ENCODE measurements at regions not wholly inside any gene's neighbourhood (a gene's known extent, or its start where the extent isn't known, plus 50 kb on each side); places are given as distances from the start of the nearest gene placed in this dataset.

DNA sequence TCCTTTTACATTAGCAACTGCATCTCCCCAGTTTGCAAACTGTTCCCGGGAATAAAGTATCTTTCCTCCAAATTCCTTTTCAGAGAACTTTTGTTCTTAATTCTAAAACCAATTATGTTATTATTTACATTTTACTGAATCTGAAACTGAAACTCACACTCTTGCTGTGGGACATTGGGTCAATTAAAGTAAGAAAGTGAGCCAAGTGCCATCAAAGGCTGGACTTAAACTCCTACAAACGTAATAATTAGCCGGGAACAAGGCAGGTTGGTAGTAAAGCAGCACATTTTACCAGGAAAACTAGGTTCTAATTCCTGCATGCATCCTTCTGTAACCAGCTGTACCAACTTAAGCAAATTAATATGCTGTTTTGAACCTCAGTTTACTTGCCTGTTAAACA, 328.2 kb upstream of the ZNF462 start:
- DNase-seq (ENCODE audit: extremely low read depth, low read depth): no peak
- TF ChIP-seq, protein P1, sequence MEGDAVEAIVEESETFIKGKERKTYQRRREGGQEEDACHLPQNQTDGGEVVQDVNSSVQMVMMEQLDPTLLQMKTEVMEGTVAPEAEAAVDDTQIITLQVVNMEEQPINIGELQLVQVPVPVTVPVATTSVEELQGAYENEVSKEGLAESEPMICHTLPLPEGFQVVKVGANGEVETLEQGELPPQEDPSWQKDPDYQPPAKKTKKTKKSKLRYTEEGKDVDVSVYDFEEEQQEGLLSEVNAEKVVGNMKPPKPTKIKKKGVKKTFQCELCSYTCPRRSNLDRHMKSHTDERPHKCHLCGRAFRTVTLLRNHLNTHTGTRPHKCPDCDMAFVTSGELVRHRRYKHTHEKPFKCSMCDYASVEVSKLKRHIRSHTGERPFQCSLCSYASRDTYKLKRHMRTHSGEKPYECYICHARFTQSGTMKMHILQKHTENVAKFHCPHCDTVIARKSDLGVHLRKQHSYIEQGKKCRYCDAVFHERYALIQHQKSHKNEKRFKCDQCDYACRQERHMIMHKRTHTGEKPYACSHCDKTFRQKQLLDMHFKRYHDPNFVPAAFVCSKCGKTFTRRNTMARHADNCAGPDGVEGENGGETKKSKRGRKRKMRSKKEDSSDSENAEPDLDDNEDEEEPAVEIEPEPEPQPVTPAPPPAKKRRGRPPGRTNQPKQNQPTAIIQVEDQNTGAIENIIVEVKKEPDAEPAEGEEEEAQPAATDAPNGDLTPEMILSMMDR (IDR thresholded peaks at IDR 0.05; ENCODE audit: low read depth, low read length): no peak

DNA sequence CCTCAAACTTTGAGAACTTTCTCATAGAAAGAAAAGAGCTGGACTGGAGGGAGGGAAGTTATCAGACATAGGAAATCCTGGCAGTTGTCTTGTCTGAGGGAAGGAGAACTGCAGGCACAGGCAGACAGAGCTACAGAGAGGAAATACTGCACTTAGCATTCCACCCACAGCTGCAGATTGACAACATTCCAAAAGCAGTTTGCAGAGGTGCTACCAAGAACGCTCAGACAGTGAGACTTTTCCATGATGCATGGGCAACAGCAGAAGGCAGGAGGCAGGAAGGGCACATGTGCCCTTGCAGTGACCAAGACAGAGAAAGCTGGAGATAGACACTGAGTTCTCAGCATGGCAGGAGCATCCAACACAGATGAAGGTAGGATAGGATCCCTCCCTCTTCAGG, 327.5 kb upstream of the ZNF462 start:
- no peak for DNase-seq (ENCODE audit: extremely low read depth, low read depth)
- TF ChIP-seq, protein P1 (IDR thresholded peaks at IDR 0.05; ENCODE audit: low read depth, low read length): no peak

DNA sequence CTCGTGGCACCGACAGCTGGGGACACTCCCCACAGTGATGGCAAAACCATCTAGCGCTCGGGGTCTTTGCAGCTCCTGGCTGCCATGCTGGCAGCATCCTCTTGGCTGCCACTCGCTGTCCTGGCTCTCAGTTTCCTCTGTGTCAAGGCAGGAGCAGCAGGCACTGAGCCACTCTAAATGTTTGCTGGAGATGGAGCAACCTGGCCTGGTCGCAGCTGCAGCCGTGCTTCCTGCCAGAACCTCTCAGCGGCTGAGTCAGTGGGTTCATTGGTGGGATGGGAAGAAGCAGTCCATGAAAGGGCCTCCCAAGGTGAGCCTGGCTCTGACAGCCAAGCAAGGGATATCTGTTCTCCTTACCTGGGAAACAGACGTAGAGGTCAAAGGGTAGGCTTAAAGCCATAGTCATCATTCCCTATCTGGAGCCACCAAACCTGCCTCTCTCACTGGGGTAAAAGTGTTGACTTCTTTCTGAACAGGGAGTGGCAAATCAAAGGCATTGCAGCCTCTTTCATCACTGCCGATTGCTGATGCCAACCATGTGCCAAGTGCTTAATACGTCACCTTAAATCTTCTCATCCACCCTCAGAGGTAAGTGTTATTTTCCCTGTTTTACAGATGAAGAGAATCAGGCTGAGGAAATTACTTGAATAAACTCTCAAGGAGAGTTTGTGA, 304.8 kb upstream of the ZNF462 start:
- DNase-seq (ENCODE audit: extremely low read depth, low read depth): no peak
- TF ChIP-seq, protein P1 (IDR thresholded peaks at IDR 0.05; ENCODE audit: low read depth, low read length): no peak

DNA sequence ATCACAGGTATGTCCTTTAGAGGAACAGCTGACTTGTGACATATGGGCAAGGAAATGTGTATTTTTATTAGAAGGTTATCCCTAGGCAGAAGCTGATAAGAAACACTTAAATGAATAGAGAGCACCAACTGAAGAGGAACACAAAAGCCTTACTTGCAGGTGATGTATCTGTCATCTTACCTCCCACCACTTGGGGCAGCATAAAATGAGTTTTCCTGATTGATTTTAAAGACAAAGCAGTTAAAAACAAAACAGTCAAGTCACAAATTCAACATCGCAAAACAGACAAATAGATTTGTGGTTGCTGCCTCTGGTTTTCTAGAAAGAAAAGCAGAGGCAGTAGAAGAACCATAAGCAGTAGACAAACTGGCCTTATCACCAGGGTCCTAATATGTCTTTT, 302.4 kb upstream of the ZNF462 start:
- no peak for DNase-seq (ENCODE audit: extremely low read depth, low read depth)
- TF ChIP-seq, protein P1 (IDR thresholded peaks at IDR 0.05; ENCODE audit: low read depth, low read length): no peak

DNA sequence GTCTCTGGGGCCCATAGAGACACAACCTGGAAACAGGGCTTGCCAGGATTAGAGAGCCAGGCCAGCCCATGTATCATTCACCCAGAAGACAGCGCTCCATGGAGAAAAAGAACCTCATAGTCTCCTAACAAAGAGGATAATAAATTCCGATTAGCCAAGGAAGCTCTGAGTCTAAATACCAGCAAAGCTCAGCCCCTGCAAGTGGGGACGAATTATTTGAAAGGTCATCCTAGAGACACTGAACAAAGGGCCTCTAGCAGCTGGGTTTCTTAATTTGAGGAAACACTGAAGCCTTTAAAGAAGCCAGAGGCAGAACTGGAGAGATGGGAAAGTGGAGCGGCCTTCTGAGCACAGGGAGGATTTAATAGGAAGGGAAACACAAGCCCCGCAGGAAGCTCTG, 287.1 kb upstream of the ZNF462 start:
- TF ChIP-seq, protein P1 (IDR thresholded peaks at IDR 0.05; ENCODE audit: low read depth, low read length): no peak
- no peak for DNase-seq (ENCODE audit: extremely low read depth, low read depth)

DNA sequence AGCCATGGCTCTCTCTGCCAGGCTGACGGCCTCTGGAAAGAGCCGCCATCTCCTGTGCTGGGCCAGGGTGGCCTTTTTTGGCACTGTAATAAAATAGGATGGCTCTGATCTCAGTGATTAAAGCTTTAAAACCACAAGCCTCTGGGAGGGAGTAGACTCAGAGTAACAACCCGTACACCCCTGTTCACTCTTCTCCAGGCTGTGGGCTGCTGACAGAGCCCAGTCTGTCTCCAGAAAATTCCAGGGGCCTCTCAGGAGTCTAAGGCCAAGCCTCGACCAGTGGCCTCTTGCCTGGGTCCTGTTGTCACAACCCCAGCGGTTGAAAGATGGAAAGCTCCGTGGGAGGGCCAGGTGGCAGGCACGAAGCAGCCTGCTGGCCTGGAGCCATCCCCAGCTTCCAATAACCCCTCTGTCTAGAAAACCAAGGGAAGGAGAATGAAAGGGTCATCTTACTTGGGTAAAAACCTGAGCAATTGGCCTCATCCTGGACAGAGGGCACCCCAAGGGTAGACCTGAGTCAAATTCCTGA, 286.7 kb upstream of the ZNF462 start:
- no peak for DNase-seq (ENCODE audit: extremely low read depth, low read depth)
- TF ChIP-seq, protein P1 (IDR thresholded peaks at IDR 0.05; ENCODE audit: low read depth, low read length): no peak

DNA sequence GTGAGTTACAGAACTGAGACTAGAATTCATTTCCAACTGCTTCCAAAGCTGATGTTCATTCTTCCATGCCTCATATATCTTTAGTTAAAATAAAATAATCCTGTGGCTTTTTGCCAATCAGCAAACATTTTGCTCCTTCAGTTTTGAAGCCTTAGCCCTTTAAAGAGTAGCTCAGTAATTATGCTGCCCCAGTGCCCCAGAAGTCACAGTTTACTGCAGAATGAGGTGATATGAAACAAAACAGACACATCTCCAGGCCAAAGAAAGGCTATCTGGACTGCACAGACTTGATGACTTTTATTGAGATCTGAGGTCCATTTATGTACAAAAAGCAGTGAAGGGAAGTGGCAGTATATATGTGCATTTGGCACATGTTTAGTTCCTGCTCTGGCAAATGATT, 285.8 kb upstream of the ZNF462 start:
- TF ChIP-seq, protein P1 (IDR thresholded peaks at IDR 0.05; ENCODE audit: low read depth, low read length): no peak
- DNase-seq (ENCODE audit: extremely low read depth, low read depth): no peak
